IMR-90 (cell line): ENCODE measurements at regions not wholly inside any gene's neighbourhood (a gene's known extent, or its start where the extent isn't known, plus 50 kb on each side); places are given as distances from the start of the nearest gene placed in this dataset.

Experiments
- ATAC-seq: fragments of 200-7000 bp; cut with Tn5 transposase; 2 replicates; pipeline ENCODE4 v1.9.1; 2020; ENCODE audit warnings: low read depth, mild to moderate bottlenecking, moderate library complexity
- BruUV-seq: library from RNA; stranded (reverse); fragments of 400-500 nt; replicated peaks from 2 replicates; lab custom pipeline; 2021; lab: Mats Ljungman, UMichigan
- CTCF ChIA-PET: fragments of 300-600 bp; formaldehyde crosslinking; extraction: SDS; loops from one replicate; lab custom pipeline; 2021; ENCODE audit warnings: antibody characterized with exemption; lab: Yijun Ruan, JAX
- POLR2A ChIA-PET: fragments of 300-600 bp; sonication (Branson Sonifier 250); formaldehyde crosslinking; loops from one replicate; lab custom pipeline; 2022; ENCODE audit warnings: antibody characterized with exemption; ENCODE audit not compliant: unreplicated experiment; lab: Charles Lee
- DNase-seq: peaks from one replicate; pipeline ENCODE4 v3.0.0; 2013
- H2AFZ ChIP-seq: replicated peaks from 2 replicates; pipeline ENCODE3; 2013; ENCODE audit warnings: low read length, mild to moderate bottlenecking; ENCODE audit not compliant: poor library complexity
- H2AK5ac ChIP-seq: 2 replicates; pipeline ENCODE4 v1.6.1; 2013; ENCODE audit warnings: low read depth, low read length, inconsistent platforms
- H2AK9ac ChIP-seq: replicated peaks from 2 replicates; pipeline ENCODE3; 2013; ENCODE audit warnings: mild to moderate bottlenecking, low read depth, low read length, moderate library complexity; ENCODE audit not compliant: poor library complexity
- H2BK120ac ChIP-seq: 2 replicates; pipeline ENCODE4 v1.6.1; 2013; ENCODE audit warnings: low read depth, low read length, inconsistent platforms
- H2BK15ac ChIP-seq: 3 replicates; pipeline ENCODE4 v1.6.1; 2013; ENCODE audit warnings: low read depth, low read length, inconsistent platforms
- H2BK20ac ChIP-seq: 2 replicates; pipeline ENCODE4 v1.6.1; 2013; ENCODE audit warnings: low read depth, mild to moderate bottlenecking, inconsistent platforms, low read length, moderate library complexity
- H2BK5ac ChIP-seq: 2 replicates; pipeline ENCODE4 v1.6.1; 2013; ENCODE audit warnings: mild to moderate bottlenecking, low read depth, low read length, inconsistent platforms; ENCODE audit not compliant: poor library complexity, severe bottlenecking
- H3K14ac ChIP-seq: replicated peaks from 2 replicates; pipeline ENCODE4 v1.6.1; 2013; ENCODE audit warnings: low read depth, low read length, inconsistent platforms
- H3K18ac ChIP-seq: 2 replicates; pipeline ENCODE4 v1.6.1; 2013; ENCODE audit warnings: low read depth, low read length, control low read depth
- H3K23ac ChIP-seq: 2 replicates; pipeline ENCODE4 v1.6.1; 2013; ENCODE audit warnings: low read depth, low read length, inconsistent platforms
- H3K27ac ChIP-seq: 2 replicates; pipeline ENCODE4 v1.5.1; 2013; ENCODE audit warnings: mild to moderate bottlenecking, control low read depth, low read length; ENCODE audit not compliant: insufficient read depth
- H3K27me3 ChIP-seq: 2 replicates; pipeline ENCODE4 v1.6.1; 2013; ENCODE audit warnings: low read length; ENCODE audit not compliant: control insufficient read depth, insufficient read depth
- H3K36me3 ChIP-seq: 2 replicates; pipeline ENCODE4 v1.6.1; 2013; ENCODE audit warnings: low read length, mixed read lengths; ENCODE audit not compliant: control insufficient read depth, insufficient read depth
- H3K4ac ChIP-seq: 2 replicates; pipeline ENCODE4 v1.6.1; 2013; ENCODE audit warnings: low read depth, low read length, inconsistent platforms
- H3K4me1 ChIP-seq: 2 replicates; pipeline ENCODE4 v1.6.1; 2013; ENCODE audit warnings: low read length, mixed read lengths; ENCODE audit not compliant: control insufficient read depth, insufficient read depth
- H3K4me2 ChIP-seq: 2 replicates; pipeline ENCODE4 v1.6.1; 2013; ENCODE audit warnings: low read depth, mild to moderate bottlenecking, control low read depth, low read length, moderate library complexity
- H3K4me3 ChIP-seq: 2 replicates; pipeline ENCODE4 v1.5.1; 2013; ENCODE audit warnings: low read depth, mild to moderate bottlenecking, control low read depth, low read length, moderate library complexity; ENCODE audit not compliant: insufficient read depth
- H3K56ac ChIP-seq: 2 replicates; pipeline ENCODE4 v1.6.1; 2013; ENCODE audit warnings: low read length, inconsistent platforms; ENCODE audit not compliant: insufficient read depth; ENCODE audit errors: extremely low read depth
- H3K79me1 ChIP-seq, 2 experiments: 2 replicates each; pipeline ENCODE4 v1.6.1; 2013; ENCODE audit warnings: low read length in 2 of 2, inconsistent platforms in 1 of 2, low read depth in 1 of 2
- H3K9ac ChIP-seq: 2 replicates; pipeline ENCODE4 v1.6.1; 2013; ENCODE audit warnings: low read depth, low read length, control low read depth
- H3K9me1 ChIP-seq: 2 replicates; pipeline ENCODE4 v1.6.1; 2013; ENCODE audit warnings: low read length, inconsistent platforms; ENCODE audit not compliant: insufficient read depth
- H3K9me3 ChIP-seq: 2 replicates; pipeline ENCODE4 v1.6.1; 2013; ENCODE audit warnings: low read length; ENCODE audit not compliant: control insufficient read depth, insufficient read depth
- H4K20me1 ChIP-seq: 2 replicates; pipeline ENCODE4 v1.6.1; 2013; ENCODE audit warnings: low read length, inconsistent platforms; ENCODE audit not compliant: insufficient read depth
- H4K5ac ChIP-seq: 2 replicates; pipeline ENCODE4 v1.6.1; 2013; ENCODE audit warnings: mild to moderate bottlenecking, low read depth, low read length, control low read depth
- H4K8ac ChIP-seq, 2 experiments: 2 replicates each; pipeline ENCODE4 v1.6.1; 2013; ENCODE audit warnings: low read depth in 2 of 2, low read length in 2 of 2, control low read depth in 1 of 2, inconsistent platforms in 1 of 2
- H4K91ac ChIP-seq: 2 replicates; pipeline ENCODE4 v1.6.1; 2013; ENCODE audit warnings: low read depth, low read length, inconsistent platforms; ENCODE audit not compliant: insufficient read depth
- BHLHE40 ChIP-seq: fragments of 150-350 bp; IDR thresholded peaks from 2 replicates; pipeline ENCODE4 v1.6.1; 2016; ENCODE audit warnings: mild to moderate bottlenecking, low read depth, low read length
- MAZ ChIP-seq: IDR thresholded peaks from 2 replicates; pipeline ENCODE4 v1.6.1; 2012; ENCODE audit warnings: low read depth, mild to moderate bottlenecking, low read length, improper control_type of control experiment, moderate library complexity, borderline replicate concordance
- NFE2L2 ChIP-seq: fragments of 150-350 bp; IDR thresholded peaks from 2 replicates; pipeline ENCODE4 v1.6.1; 2016; ENCODE audit warnings: low read depth, mild to moderate bottlenecking, low read length
- SMC3 ChIP-seq: fragments of 150-350 bp; IDR thresholded peaks from 2 replicates; pipeline ENCODE4 v1.6.1; 2016; ENCODE audit warnings: low read depth, mild to moderate bottlenecking, antibody characterized with exemption, low read length, moderate library complexity
- WGBS, 2 experiments: methylation state at CpG; one replicate each; pipeline versions ENCODE4 v1.1.5 to v1.1.7; 2013; ENCODE audit warnings: missing lambda C conversion rate in 2 of 2; ENCODE audit not compliant: insufficient read length in 1 of 2; ENCODE audit errors: extremely low coverage in 2 of 2; 5-methylcytosine and 5-hydroxymethylcytosine counted together
- dilution Hi-C: fragments of 300-500 bp; cut with HindIII; formaldehyde crosslinking; loops from one replicate; pipeline ENCODE4 v1.14.3; 2018; ENCODE audit warnings: low sequenced_read_pairs; ENCODE audit not compliant: unreplicated experiment
- in situ Hi-C: fragments of 300-500 bp; cut with MboI; formaldehyde crosslinking; loops from 3 replicates; pipeline ENCODE4 v1.14.3; 2019; ENCODE audit warnings: low sequenced_read_pairs, inconsistent platforms, mixed read lengths
- intact Hi-C: fragments of 100-400 bp; cut with micrococcal nuclease; formaldehyde crosslinking; loops from 2 replicates; pipeline ENCODE4 v1.10.0; 2022

- H4K20me1 ChIP-seq = no peaks in the 10 kb centered on the region
- no peak overlapping the region for H3K56ac ChIP-seq
- H2AK9ac ChIP-seq = no peak overlapping the region
- dilution Hi-C loops = no loop called here
- no peak overlapping the region for H2BK120ac ChIP-seq
- in situ Hi-C loops = no loop called here
- CTCF ChIA-PET = no interaction called here
- TF ChIP-seq MAZ (no peak), SMC3 (no peak), BHLHE40 (no peak), NFE2L2 (no peak)
- no peaks in the 10 kb centered on the region for H3K9me3 ChIP-seq
- H2BK15ac ChIP-seq = no peak overlapping the region
- no peak for DNase-seq
- no peak overlapping the region for H3K4ac ChIP-seq
- no peak overlapping the region for H3K18ac ChIP-seq
- no peak overlapping the region for H2AFZ ChIP-seq
- H2AK5ac ChIP-seq = no peak overlapping the region
- H3K36me3 ChIP-seq = no peaks in the 10 kb centered on the region
- ATAC-seq = no peak
- H3K4me3 ChIP-seq = no peak overlapping the region
- H3K14ac ChIP-seq = no peak overlapping the region
- POLR2A ChIA-PET = no interaction called here
- H3K27ac ChIP-seq = no peak overlapping the region
- H2BK5ac ChIP-seq = no peak overlapping the region
- no peak overlapping the region for H2BK20ac ChIP-seq
- no peak overlapping the region for H3K9ac ChIP-seq
- no CpG with 5 or more reads among the region's 5 CpGs for WGBS, 2 experiments
- no peaks in the 10 kb centered on the region for H3K79me1 ChIP-seq
- no peak overlapping the region for H3K23ac ChIP-seq
- H3K9me1 ChIP-seq = no peaks in the 10 kb centered on the region
- intact Hi-C loops = no loop called here
- H4K5ac ChIP-seq = no peak overlapping the region
- H3K4me1 ChIP-seq = no peaks in the 10 kb centered on the region
- H3K4me2 ChIP-seq = no peak overlapping the region
- no peak overlapping the region for H4K8ac ChIP-seq
- no peak overlapping the region for H4K91ac ChIP-seq
- H3K27me3 ChIP-seq = no peaks in the 10 kb centered on the region
- BruUV-seq = no TSS peak
These were observed 157.5 kb downstream of the HS3ST2 start for GRCh38 chr16:22971346-22971924.
